Panc1 (cell line): ENCODE measurements at regions not wholly inside any gene's neighbourhood (a gene's known extent, or its start where the extent isn't known, plus 50 kb on each side); places are given as distances from the start of the nearest gene placed in this dataset.

Experiments used
- ATAC-seq: fragments of 200-7000 bp; cut with Tn5 transposase; 2 replicates; pipeline ENCODE4 v1.9.1; 2020; ENCODE audit warnings: mild to moderate bottlenecking, moderate library complexity
- BruUV-seq: library from RNA; stranded (reverse); fragments of 400-500 nt; replicated peaks from 2 replicates; lab custom pipeline; 2021; lab: Mats Ljungman, UMichigan
- CTCF ChIA-PET: fragments of 300-600 bp; sonication (Branson Sonifier 250); formaldehyde crosslinking; loops from one replicate; lab custom pipeline; 2022; ENCODE audit warnings: antibody characterized with exemption; lab: Charles Lee
- POLR2A ChIA-PET: fragments of 300-600 bp; sonication (Branson Sonifier 250); formaldehyde crosslinking; loops from one replicate; lab custom pipeline; 2022; ENCODE audit warnings: antibody characterized with exemption; lab: Charles Lee
- DNase-seq: peaks from one replicate; pipeline ENCODE4 v3.0.0-alpha.2; 2010; ENCODE audit warnings: low read depth, low spot score
- H3K27ac ChIP-seq: 2 replicates; pipeline ENCODE4 v1.5.1; 2011; ENCODE audit warnings: mild to moderate bottlenecking, low read length, inconsistent platforms
- H3K27me3 ChIP-seq: fragments of 200-500 bp; sonication (Bioruptor generic); 2 replicates; pipeline ENCODE4 v1.6.0; 2014; ENCODE audit warnings: low read length, inconsistent platforms; ENCODE audit not compliant: control insufficient read depth, insufficient read depth
- H3K36me3 ChIP-seq: fragments of 200-500 bp; sonication (Bioruptor generic); 2 replicates; pipeline ENCODE4 v1.5.1; 2014; ENCODE audit warnings: inconsistent platforms, mild to moderate bottlenecking, low read length, moderate library complexity; ENCODE audit not compliant: control insufficient read depth, insufficient read depth
- H3K4me1 ChIP-seq: 2 replicates; pipeline ENCODE4 v1.5.1; 2011; ENCODE audit warnings: inconsistent platforms, mild to moderate bottlenecking, low read length, moderate library complexity; ENCODE audit not compliant: control insufficient read depth, insufficient read depth
- H3K4me3 ChIP-seq, 2 experiments: 2 replicates each; pipeline ENCODE4 v1.5.1; 2011 to 2012; ENCODE audit warnings: low read depth in 2 of 2, low read length in 2 of 2, mild to moderate bottlenecking in 2 of 2, inconsistent platforms in 1 of 2, moderate library complexity in 1 of 2
- H3K9me3 ChIP-seq: fragments of 200-500 bp; sonication (Bioruptor generic); 2 replicates; pipeline ENCODE4 v1.5.1; 2014; ENCODE audit warnings: low read depth, mild to moderate bottlenecking, inconsistent platforms, low read length, moderate library complexity; ENCODE audit not compliant: control insufficient read depth, insufficient read depth
- POLR2AphosphoS5 ChIP-seq: IDR thresholded peaks from 2 replicates; pipeline ENCODE4 v1.6.1; 2012; ENCODE audit warnings: mild to moderate bottlenecking, low read depth, low read length, moderate library complexity
- SIN3A ChIP-seq: IDR thresholded peaks from 2 replicates; pipeline ENCODE4 v1.6.1; 2012; ENCODE audit warnings: low read depth, mild to moderate bottlenecking, low read length, moderate library complexity, borderline replicate concordance; ENCODE audit not compliant: insufficient read depth
- TCF7L2 ChIP-seq: IDR thresholded peaks from 2 replicates; pipeline ENCODE4 v1.6.1; 2011; ENCODE audit warnings: mild to moderate bottlenecking, low read depth, low read length, inconsistent platforms
- in situ Hi-C: cut with HindIII; loops from 2 replicates; pipeline ENCODE4 v1.10.0; 2016; ENCODE audit warnings: low sequenced_read_pairs, low pct_unique_long_range_greater_than_20kb
- intact Hi-C: fragments of 100-400 bp; cut with micrococcal nuclease; formaldehyde crosslinking; loops from one replicate; pipeline ENCODE4 v1.10.0; 2022; ENCODE audit not compliant: unreplicated experiment
- TF ChIP-seq, protein P1 (sequence below): fragments of 450-650 bp; IDR thresholded peaks from 2 replicates; pipeline ENCODE4 v1.5.1; 2017; ENCODE audit warnings: mild to moderate bottlenecking
- TF ChIP-seq, protein P2 (sequence below), 2 experiments: IDR thresholded peaks; 2 replicates each; pipeline ENCODE4 v1.6.1; 2011 to 2012; ENCODE audit warnings: low read depth in 2 of 2, control low read depth in 1 of 2, low read length in 1 of 2, mild to moderate bottlenecking in 1 of 2, moderate library complexity in 1 of 2; ENCODE audit not compliant: insufficient read depth in 1 of 2

DNA sequence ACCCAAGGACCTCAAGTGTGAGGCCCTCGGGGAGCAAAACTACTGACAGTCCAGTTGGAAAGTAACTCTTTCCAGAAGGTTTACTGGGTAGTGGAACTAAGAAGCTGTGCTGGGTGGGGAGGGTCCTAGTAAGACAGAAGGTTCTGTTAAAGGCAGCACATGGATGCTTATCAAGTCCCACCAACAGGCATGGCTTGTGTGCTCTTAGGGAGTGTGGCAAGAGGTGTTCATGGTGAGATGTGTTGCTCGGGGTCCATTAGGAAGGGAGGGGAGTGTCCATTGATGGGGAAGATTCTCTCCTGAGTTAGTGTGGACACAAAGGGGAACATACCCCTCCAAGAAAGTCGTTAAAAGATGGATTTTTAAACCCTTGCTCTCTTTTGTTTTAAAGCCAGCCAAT is 120.6 kb downstream of the LY86 start:
- H3K4me1 ChIP-seq: no peaks in the 10 kb centered on the region
- CTCF ChIA-PET: no interaction called here
- H3K27ac ChIP-seq: no peak overlapping the region
- intact Hi-C loops (no loop called here), in situ Hi-C loops (no loop called here)
- TF ChIP-seq SIN3A: no peak
- TF ChIP-seq, protein P1, sequence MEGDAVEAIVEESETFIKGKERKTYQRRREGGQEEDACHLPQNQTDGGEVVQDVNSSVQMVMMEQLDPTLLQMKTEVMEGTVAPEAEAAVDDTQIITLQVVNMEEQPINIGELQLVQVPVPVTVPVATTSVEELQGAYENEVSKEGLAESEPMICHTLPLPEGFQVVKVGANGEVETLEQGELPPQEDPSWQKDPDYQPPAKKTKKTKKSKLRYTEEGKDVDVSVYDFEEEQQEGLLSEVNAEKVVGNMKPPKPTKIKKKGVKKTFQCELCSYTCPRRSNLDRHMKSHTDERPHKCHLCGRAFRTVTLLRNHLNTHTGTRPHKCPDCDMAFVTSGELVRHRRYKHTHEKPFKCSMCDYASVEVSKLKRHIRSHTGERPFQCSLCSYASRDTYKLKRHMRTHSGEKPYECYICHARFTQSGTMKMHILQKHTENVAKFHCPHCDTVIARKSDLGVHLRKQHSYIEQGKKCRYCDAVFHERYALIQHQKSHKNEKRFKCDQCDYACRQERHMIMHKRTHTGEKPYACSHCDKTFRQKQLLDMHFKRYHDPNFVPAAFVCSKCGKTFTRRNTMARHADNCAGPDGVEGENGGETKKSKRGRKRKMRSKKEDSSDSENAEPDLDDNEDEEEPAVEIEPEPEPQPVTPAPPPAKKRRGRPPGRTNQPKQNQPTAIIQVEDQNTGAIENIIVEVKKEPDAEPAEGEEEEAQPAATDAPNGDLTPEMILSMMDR: no peak
- TF ChIP-seq, protein P2, sequence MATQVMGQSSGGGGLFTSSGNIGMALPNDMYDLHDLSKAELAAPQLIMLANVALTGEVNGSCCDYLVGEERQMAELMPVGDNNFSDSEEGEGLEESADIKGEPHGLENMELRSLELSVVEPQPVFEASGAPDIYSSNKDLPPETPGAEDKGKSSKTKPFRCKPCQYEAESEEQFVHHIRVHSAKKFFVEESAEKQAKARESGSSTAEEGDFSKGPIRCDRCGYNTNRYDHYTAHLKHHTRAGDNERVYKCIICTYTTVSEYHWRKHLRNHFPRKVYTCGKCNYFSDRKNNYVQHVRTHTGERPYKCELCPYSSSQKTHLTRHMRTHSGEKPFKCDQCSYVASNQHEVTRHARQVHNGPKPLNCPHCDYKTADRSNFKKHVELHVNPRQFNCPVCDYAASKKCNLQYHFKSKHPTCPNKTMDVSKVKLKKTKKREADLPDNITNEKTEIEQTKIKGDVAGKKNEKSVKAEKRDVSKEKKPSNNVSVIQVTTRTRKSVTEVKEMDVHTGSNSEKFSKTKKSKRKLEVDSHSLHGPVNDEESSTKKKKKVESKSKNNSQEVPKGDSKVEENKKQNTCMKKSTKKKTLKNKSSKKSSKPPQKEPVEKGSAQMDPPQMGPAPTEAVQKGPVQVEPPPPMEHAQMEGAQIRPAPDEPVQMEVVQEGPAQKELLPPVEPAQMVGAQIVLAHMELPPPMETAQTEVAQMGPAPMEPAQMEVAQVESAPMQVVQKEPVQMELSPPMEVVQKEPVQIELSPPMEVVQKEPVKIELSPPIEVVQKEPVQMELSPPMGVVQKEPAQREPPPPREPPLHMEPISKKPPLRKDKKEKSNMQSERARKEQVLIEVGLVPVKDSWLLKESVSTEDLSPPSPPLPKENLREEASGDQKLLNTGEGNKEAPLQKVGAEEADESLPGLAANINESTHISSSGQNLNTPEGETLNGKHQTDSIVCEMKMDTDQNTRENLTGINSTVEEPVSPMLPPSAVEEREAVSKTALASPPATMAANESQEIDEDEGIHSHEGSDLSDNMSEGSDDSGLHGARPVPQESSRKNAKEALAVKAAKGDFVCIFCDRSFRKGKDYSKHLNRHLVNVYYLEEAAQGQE (IDR thresholded peaks at IDR 0.05; ENCODE audit: insufficient read depth in 1 of 2, low read depth in 2 of 2, low read length in 1 of 2): no peak
- TF ChIP-seq TCF7L2: no peak
- no peak for TF ChIP-seq POLR2AphosphoS5
- POLR2A ChIA-PET: no interaction called here
- ATAC-seq (no peak), DNase-seq (no peak)
- H3K9me3 ChIP-seq: no peaks in the 10 kb centered on the region
- H3K27me3 ChIP-seq: no peaks in the 10 kb centered on the region
- H3K4me3 ChIP-seq: no peak overlapping the region
- no peaks in the 10 kb centered on the region for H3K36me3 ChIP-seq
- no TSS peak for BruUV-seq

GRCh38 chr6:6711031-6711785 is 122.7 kb downstream of the LY86 start:
- Histone ChIP-seq H3K9me3 (no peaks in the 10 kb centered on the region), H3K27me3 (no peaks in the 10 kb centered on the region), H3K4me1 (no peaks in the 10 kb centered on the region), H3K27ac (no peak overlapping the region), H3K4me3 (no peak overlapping the region), H3K36me3 (no peaks in the 10 kb centered on the region)
- no peak for TF ChIP-seq SIN3A
- TF ChIP-seq, protein P1: no peak
- TF ChIP-seq POLR2AphosphoS5: no peak
- TF ChIP-seq, protein P2 (IDR thresholded peaks at IDR 0.05; ENCODE audit: insufficient read depth in 1 of 2, low read depth in 2 of 2, low read length in 1 of 2): no peak
- no peak for TF ChIP-seq TCF7L2
- in situ Hi-C loops (no loop called here), intact Hi-C loops (no loop called here)
- BruUV-seq: no TSS peak
- DNase-seq (no peak), ATAC-seq (no peak)
- ChIA-PET POLR2A (no interaction called here), CTCF (no interaction called here)
